Suprapubic skin (tissue), 3 donors: ENCODE measurements at regions not wholly inside any gene's neighbourhood (a gene's known extent, or its start where the extent isn't known, plus 50 kb on each side); places are given as distances from the start of the nearest gene placed in this dataset.

Experiments
- EP300 ChIP-seq: sonication (generic); formaldehyde crosslinking; IDR thresholded peaks from one replicate; pipeline ENCODE4 v1.6.1; 2017; ENCODE audit warnings: antibody characterized with exemption
- TF ChIP-seq, protein P1 (sequence below), 2 donors: fragments of 200-600 bp in 1 of 2; fragments of 450-650 bp in 1 of 2; sonication (generic) in 1 of 2; IDR thresholded peaks; one replicate each; pipeline ENCODE4 v1.5.1; 2016 to 2019; ENCODE audit warnings: antibody characterized with exemption in 2 of 2, mild to moderate bottlenecking in 1 of 2, moderate library complexity in 1 of 2

DNA sequence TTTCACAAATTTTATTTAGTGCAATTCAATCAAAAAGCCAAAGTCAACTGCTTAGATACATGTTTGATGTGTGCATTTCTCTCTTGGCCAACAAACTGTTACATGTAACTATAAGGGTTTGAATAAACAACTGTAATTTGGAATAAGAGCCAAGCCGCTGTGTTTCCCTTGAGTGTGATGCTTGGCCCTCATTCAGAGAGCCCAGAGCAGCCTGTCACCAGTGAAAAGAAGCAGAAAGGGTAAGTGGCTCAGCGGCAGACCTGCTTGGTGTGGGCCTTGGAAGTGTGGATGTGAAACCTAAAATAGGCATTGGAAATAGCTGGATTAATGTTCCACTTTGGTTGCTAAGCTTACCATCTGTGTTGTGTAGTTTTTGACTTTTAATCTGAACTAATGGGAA, 924.6 kb downstream of the OLFM4 start:
- no peak for TF ChIP-seq EP300
- TF ChIP-seq, protein P1, sequence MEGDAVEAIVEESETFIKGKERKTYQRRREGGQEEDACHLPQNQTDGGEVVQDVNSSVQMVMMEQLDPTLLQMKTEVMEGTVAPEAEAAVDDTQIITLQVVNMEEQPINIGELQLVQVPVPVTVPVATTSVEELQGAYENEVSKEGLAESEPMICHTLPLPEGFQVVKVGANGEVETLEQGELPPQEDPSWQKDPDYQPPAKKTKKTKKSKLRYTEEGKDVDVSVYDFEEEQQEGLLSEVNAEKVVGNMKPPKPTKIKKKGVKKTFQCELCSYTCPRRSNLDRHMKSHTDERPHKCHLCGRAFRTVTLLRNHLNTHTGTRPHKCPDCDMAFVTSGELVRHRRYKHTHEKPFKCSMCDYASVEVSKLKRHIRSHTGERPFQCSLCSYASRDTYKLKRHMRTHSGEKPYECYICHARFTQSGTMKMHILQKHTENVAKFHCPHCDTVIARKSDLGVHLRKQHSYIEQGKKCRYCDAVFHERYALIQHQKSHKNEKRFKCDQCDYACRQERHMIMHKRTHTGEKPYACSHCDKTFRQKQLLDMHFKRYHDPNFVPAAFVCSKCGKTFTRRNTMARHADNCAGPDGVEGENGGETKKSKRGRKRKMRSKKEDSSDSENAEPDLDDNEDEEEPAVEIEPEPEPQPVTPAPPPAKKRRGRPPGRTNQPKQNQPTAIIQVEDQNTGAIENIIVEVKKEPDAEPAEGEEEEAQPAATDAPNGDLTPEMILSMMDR (IDR thresholded peaks at IDR 0.05): no peak
